ENCODE measurements at regions not wholly inside any gene's neighbourhood (a gene's known extent, or its start where the extent isn't known, plus 50 kb on each side); places are given as distances from the start of the nearest gene placed in this dataset.

- H3K27me3 ChIP-seq: peaks cover 0 to 7% (median 0%) of the 10 kb centered on the region in 4 donors
- TF ChIP-seq POLR2AphosphoS5 (IDR thresholded peaks at IDR 0.05) (no peak), POLR2A (IDR thresholded peaks at IDR 0.05) (no peak), CTCF (IDR thresholded peaks at IDR 0.05) (no peak), EP300 (IDR thresholded peaks at IDR 0.05) (no peak)
- H3K4me1 ChIP-seq: peaks cover 0 to 23% (median 0%) of the 10 kb centered on the region in 4 donors
- no peaks in the 10 kb centered on the region for H3K9me3 ChIP-seq
- H3K4me3 ChIP-seq: no peak overlapping the region
- no peaks in the 10 kb centered on the region for H3K36me3 ChIP-seq
- ATAC-seq (ENCODE audit: low FRiP score in 2 of 2) (no peak), DNase-seq (no peak)
- no peak overlapping the region for H3K27ac ChIP-seq
- 9 to 19% methylated on average over 14 of the region's 14 CpGs for WGBS, 2 donors
These were observed 181.8 kb downstream of the TBXT start for GRCh38 chr6:165985806-165986299.

DNA sequence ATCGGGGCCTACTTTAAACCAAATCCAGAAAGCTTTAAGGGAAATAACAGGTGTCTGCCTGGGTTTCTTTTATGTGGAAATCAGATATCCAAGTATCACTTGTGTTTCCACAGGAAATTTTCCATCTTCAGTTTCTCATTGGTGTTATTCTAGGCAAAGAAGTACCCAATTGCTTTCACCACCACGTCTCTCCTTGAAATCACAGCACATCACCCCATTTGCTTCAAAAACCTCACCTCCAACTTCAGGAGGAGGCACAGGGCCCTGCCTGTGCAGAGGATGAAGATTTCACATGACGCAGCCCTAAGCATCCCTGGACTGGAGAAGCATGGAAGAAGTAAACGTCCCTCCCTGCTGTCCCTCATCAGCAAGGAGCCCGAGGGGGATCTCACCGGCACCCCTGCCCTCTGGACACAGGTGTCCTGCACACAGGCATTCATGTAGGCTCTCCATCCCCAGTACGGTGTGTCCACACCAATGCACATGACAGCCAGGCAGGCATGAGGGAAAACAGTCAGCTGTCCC is 182.3 kb downstream of the TBXT start:
- TF ChIP-seq EP300 (IDR thresholded peaks at IDR 0.05) (no peak), POLR2AphosphoS5 (IDR thresholded peaks at IDR 0.05) (no peak), POLR2A (IDR thresholded peaks at IDR 0.05) (no peak), CTCF (IDR thresholded peaks at IDR 0.05) (no peak)
- Histone ChIP-seq H3K4me3 (no peak overlapping the region), H3K36me3 (no peaks in the 10 kb centered on the region), H3K4me1 (peaks cover 0 to 23% (median 0%) of the 10 kb centered on the region in 4 donors), H3K27me3 (peaks cover 0 to 7% (median 0%) of the 10 kb centered on the region in 4 donors), H3K27ac (no peak overlapping the region), H3K9me3 (no peaks in the 10 kb centered on the region)
- DNase-seq: no peak
- no peak for ATAC-seq (ENCODE audit: low FRiP score in 2 of 2)
- WGBS, 2 donors: 46 to 48% methylated on average over 4 to 7 of the region's 7 CpGs

GRCh38 chr6:165984729-165985275 is 182.8 kb downstream of the TBXT start:
- H3K27me3 ChIP-seq: peaks cover 0 to 7% (median 0%) of the 10 kb centered on the region in 4 donors
- 84 to 88% methylated on average over 11 of the region's 11 CpGs for WGBS, 2 donors
- H3K4me1 ChIP-seq: peaks cover 0 to 23% (median 0%) of the 10 kb centered on the region in 4 donors
- DNase-seq (peak in 1 of 2 donors; percentile 30), ATAC-seq (ENCODE audit: low FRiP score in 2 of 2) (no peak)
- TF ChIP-seq CTCF (IDR thresholded peaks at IDR 0.05): no peak
- TF ChIP-seq POLR2A (IDR thresholded peaks at IDR 0.05): no peak
- no peak for TF ChIP-seq EP300 (IDR thresholded peaks at IDR 0.05)
- no peak for TF ChIP-seq POLR2AphosphoS5 (IDR thresholded peaks at IDR 0.05)
- no peak overlapping the region for H3K4me3 ChIP-seq
- no peaks in the 10 kb centered on the region for H3K36me3 ChIP-seq
- no peaks in the 10 kb centered on the region for H3K9me3 ChIP-seq
- H3K27ac ChIP-seq: no peak overlapping the region

- no peak overlapping the region for H3K4me3 ChIP-seq
- H3K27ac ChIP-seq: no peak overlapping the region
- ATAC-seq (ENCODE audit: low FRiP score in 2 of 2) (no peak), DNase-seq (no peak)
- H3K4me1 ChIP-seq: peaks cover 0 to 17% (median 0%) of the 10 kb centered on the region in 4 donors
- peaks cover 0 to 3% (median 0%) of the 10 kb centered on the region in 4 donors for H3K27me3 ChIP-seq
- TF ChIP-seq POLR2AphosphoS5 (IDR thresholded peaks at IDR 0.05): no peak
- TF ChIP-seq POLR2A (IDR thresholded peaks at IDR 0.05): no peak
- no peak for TF ChIP-seq EP300 (IDR thresholded peaks at IDR 0.05)
- TF ChIP-seq CTCF (IDR thresholded peaks at IDR 0.05): no peak
- WGBS, 2 donors: 77 to 84% methylated on average over 9 of the region's 9 CpGs
- H3K9me3 ChIP-seq: no peaks in the 10 kb centered on the region
- H3K36me3 ChIP-seq: no peaks in the 10 kb centered on the region
These were observed 184.3 kb downstream of the TBXT start for GRCh38 chr6:165983112-165984072.
